ENCODE measurements at regions not wholly inside any gene's neighbourhood (a gene's known extent, or its start where the extent isn't known, plus 50 kb on each side); places are given as distances from the start of the nearest gene placed in this dataset.

- DNase-seq: no peak
- Histone ChIP-seq H3K4me1 (ENCODE audit: low read length) (no peaks in the 10 kb centered on the region), H3F3A (ENCODE audit: insufficient read depth, low read length) (no peaks in the 10 kb centered on the region), H2AFZ (ENCODE audit: low read length) (no peak overlapping the region), H3K9me2 (replicated peaks; ENCODE audit: insufficient read depth, low read length) (no peaks in the 10 kb centered on the region), H3K27me3 (replicated peaks; ENCODE audit: insufficient read depth, low read length) (no peaks in the 10 kb centered on the region), H3K27ac (ENCODE audit: low read length) (no peak overlapping the region), H4K20me1 (ENCODE audit: insufficient read depth, low read length) (no peaks in the 10 kb centered on the region), H3K4me2 (ENCODE audit: low read depth, low read length) (no peak overlapping the region), H3K9me3 (replicated peaks; ENCODE audit: insufficient read depth, low read length) (no peaks in the 10 kb centered on the region), H3K9ac (ENCODE audit: low read length) (no peak overlapping the region), H3K79me2 (ENCODE audit: low read length) (no peaks in the 10 kb centered on the region), H3K4me3 (ENCODE audit: low read length) (no peak overlapping the region), H3K36me3 (replicated peaks; ENCODE audit: insufficient read depth, low read length) (no peaks in the 10 kb centered on the region)
- TF ChIP-seq EZH2 (optimal IDR thresholded peaks at IDR 0.05; ENCODE audit: low read depth, low read length): no peak
- TF ChIP-seq EZH2phosphoT487 (IDR thresholded peaks at IDR 0.05; ENCODE audit: low read length): no peak
- no peak for TF ChIP-seq CTCF (IDR thresholded peaks at IDR 0.05; ENCODE audit: low read length)
These were observed 484.8 kb upstream of the CCDC196 start for GRCh38 chr14:66001356-66001755.

- Histone ChIP-seq H3K9me3 (replicated peaks; ENCODE audit: insufficient read depth, low read length) (no peaks in the 10 kb centered on the region), H3K4me3 (ENCODE audit: low read length) (no peak overlapping the region), H3F3A (ENCODE audit: insufficient read depth, low read length) (no peaks in the 10 kb centered on the region), H2AFZ (ENCODE audit: low read length) (no peak overlapping the region), H3K9ac (ENCODE audit: low read length) (no peak overlapping the region), H3K27me3 (replicated peaks; ENCODE audit: insufficient read depth, low read length) (no peaks in the 10 kb centered on the region), H3K9me2 (replicated peaks; ENCODE audit: insufficient read depth, low read length) (no peaks in the 10 kb centered on the region), H3K4me1 (ENCODE audit: low read length) (no peaks in the 10 kb centered on the region), H3K36me3 (replicated peaks; ENCODE audit: insufficient read depth, low read length) (no peaks in the 10 kb centered on the region), H3K79me2 (ENCODE audit: low read length) (no peaks in the 10 kb centered on the region), H3K4me2 (ENCODE audit: low read depth, low read length) (no peak overlapping the region), H3K27ac (ENCODE audit: low read length) (no peak overlapping the region), H4K20me1 (ENCODE audit: insufficient read depth, low read length) (no peaks in the 10 kb centered on the region)
- TF ChIP-seq EZH2 (optimal IDR thresholded peaks at IDR 0.05; ENCODE audit: low read depth, low read length): no peak
- no peak for TF ChIP-seq EZH2phosphoT487 (IDR thresholded peaks at IDR 0.05; ENCODE audit: low read length)
- no peak for TF ChIP-seq CTCF (IDR thresholded peaks at IDR 0.05; ENCODE audit: low read length)
- DNase-seq: no peak
These were observed 483.0 kb upstream of the CCDC196 start for GRCh38 chr14:66003082-66003730.

DNA sequence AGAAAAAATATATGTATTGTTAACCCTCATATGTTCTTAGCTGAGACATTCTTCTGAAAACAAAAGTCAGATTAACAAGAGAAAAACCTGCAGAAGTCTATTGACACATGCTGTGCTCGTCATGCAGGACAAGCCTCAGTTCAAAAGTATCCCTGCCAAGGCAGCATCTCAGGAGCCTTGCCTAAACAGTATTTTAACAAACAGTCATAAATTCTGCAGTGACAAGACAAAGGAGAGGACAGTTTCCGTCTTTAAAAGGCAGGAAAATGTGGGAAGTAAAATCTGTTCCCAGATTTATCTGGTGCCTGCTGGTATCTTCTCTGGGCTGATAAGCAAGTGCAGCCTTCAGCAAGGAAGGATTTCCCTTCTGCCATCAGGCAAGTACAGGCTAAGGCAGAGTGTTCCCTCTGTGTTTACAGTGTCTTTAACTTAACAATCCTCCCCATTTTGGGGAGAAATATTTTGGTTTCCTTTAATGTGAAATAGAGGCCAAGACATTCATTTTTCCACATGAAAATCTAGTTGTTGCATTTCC lies 480.2 kb upstream of the CCDC196 start:
- H3K9me3 ChIP-seq (replicated peaks; ENCODE audit: insufficient read depth, low read length): no peaks in the 10 kb centered on the region
- no peak overlapping the region for H3K9ac ChIP-seq (ENCODE audit: low read length)
- no peaks in the 10 kb centered on the region for H3K79me2 ChIP-seq (ENCODE audit: low read length)
- no peaks in the 10 kb centered on the region for H3K9me2 ChIP-seq (replicated peaks; ENCODE audit: insufficient read depth, low read length)
- no peak for DNase-seq
- no peak overlapping the region for H3K27ac ChIP-seq (ENCODE audit: low read length)
- no peaks in the 10 kb centered on the region for H4K20me1 ChIP-seq (ENCODE audit: insufficient read depth, low read length)
- no peaks in the 10 kb centered on the region for H3K27me3 ChIP-seq (replicated peaks; ENCODE audit: insufficient read depth, low read length)
- H3K36me3 ChIP-seq (replicated peaks; ENCODE audit: insufficient read depth, low read length): no peaks in the 10 kb centered on the region
- no peak overlapping the region for H3K4me2 ChIP-seq (ENCODE audit: low read depth, low read length)
- no peak overlapping the region for H2AFZ ChIP-seq (ENCODE audit: low read length)
- H3F3A ChIP-seq (ENCODE audit: insufficient read depth, low read length): no peaks in the 10 kb centered on the region
- TF ChIP-seq CTCF (IDR thresholded peaks at IDR 0.05; ENCODE audit: low read length): no peak
- H3K4me3 ChIP-seq (ENCODE audit: low read length): no peak overlapping the region
- H3K4me1 ChIP-seq (ENCODE audit: low read length): no peaks in the 10 kb centered on the region
